ENCODE measurements at regions not wholly inside any gene's neighbourhood (a gene's known extent, or its start where the extent isn't known, plus 50 kb on each side); places are given as distances from the start of the nearest gene placed in this dataset.

GRCh38 chr1:24999426-24999825, 69.3 kb upstream of the RUNX3 start:
- H3K27ac ChIP-seq = no peak overlapping the region
- TF ChIP-seq ZFX (IDR thresholded peaks at IDR 0.05; ENCODE audit: borderline replicate concordance) = no peak
- TF ChIP-seq, protein P1, sequence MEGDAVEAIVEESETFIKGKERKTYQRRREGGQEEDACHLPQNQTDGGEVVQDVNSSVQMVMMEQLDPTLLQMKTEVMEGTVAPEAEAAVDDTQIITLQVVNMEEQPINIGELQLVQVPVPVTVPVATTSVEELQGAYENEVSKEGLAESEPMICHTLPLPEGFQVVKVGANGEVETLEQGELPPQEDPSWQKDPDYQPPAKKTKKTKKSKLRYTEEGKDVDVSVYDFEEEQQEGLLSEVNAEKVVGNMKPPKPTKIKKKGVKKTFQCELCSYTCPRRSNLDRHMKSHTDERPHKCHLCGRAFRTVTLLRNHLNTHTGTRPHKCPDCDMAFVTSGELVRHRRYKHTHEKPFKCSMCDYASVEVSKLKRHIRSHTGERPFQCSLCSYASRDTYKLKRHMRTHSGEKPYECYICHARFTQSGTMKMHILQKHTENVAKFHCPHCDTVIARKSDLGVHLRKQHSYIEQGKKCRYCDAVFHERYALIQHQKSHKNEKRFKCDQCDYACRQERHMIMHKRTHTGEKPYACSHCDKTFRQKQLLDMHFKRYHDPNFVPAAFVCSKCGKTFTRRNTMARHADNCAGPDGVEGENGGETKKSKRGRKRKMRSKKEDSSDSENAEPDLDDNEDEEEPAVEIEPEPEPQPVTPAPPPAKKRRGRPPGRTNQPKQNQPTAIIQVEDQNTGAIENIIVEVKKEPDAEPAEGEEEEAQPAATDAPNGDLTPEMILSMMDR (IDR thresholded peaks at IDR 0.05) = no peak

DNA sequence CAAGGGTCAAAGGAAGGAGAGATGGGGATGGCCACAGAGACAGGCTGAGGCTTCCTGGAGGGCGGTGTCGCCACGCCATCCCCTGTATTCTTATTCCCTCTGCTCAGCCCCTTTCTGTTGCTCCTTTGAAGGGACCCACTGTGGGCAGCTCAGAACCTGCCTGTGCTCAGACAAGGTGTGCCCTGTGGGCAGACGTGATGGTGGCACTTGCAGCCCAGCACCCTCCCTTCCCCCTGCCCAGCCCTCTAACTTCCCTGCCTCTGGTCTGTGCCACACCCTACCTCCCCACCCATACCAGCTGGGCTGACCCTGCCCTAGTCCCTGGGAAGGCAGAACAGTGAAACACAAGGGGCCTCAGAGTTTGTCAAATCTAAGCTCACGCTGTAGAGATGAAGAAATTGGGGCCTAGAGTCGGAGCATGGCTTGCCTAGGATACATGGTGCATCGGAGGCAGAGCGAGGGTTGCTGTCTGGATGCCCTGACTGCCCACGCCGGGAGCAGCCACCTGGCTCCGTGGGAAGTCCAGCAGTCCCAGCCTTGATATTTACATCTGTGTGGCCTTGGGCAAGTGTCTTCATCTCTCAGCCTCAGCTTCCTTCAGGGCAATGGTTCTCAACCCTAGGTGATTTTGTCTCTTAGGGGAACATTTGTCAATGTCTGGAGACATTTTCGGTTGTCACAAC, 68.6 kb upstream of the RUNX3 start:
- H3K27ac ChIP-seq = no peak overlapping the region
- TF ChIP-seq, protein P1 (IDR thresholded peaks at IDR 0.05) = no peak
- TF ChIP-seq ZFX (IDR thresholded peaks at IDR 0.05; ENCODE audit: borderline replicate concordance) = no peak

- H3K27ac ChIP-seq = no peak overlapping the region
- TF ChIP-seq, protein P1 (IDR thresholded peaks at IDR 0.05) = no peak
- TF ChIP-seq ZFX (IDR thresholded peaks at IDR 0.05; ENCODE audit: borderline replicate concordance) = no peak
These were observed 67.2 kb upstream of the RUNX3 start for GRCh38 chr1:24996983-24997893.

- no peak for TF ChIP-seq ZFX (IDR thresholded peaks at IDR 0.05; ENCODE audit: borderline replicate concordance)
- TF ChIP-seq, protein P1 (IDR thresholded peaks at IDR 0.05) = no peak
- H3K27ac ChIP-seq = no peak overlapping the region
These were observed 66.4 kb upstream of the RUNX3 start for GRCh38 chr1:24996456-24996855.

DNA sequence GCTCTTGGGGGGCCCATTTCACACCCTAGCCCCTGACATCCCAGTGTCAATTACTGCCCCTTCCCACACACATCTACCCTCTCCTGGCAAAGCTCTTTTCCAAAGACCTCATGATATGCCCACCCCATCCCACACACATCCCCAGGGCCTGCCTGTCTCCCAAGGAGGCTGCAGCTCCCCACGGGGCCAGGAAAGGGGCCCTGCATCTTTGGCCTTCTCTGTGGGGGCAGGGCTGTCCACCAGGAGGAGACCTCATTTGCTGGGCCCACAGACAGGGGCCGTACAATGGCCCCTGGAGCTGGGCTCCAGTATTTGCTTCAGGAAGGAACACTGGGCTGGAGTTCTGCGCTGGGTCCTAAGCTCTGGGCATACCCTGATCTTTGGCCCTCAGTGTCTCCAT, 65.6 kb upstream of the RUNX3 start:
- H3K27ac ChIP-seq = no peak overlapping the region
- no peak for TF ChIP-seq ZFX (IDR thresholded peaks at IDR 0.05; ENCODE audit: borderline replicate concordance)
- TF ChIP-seq, protein P1 (IDR thresholded peaks at IDR 0.05) = no peak

DNA sequence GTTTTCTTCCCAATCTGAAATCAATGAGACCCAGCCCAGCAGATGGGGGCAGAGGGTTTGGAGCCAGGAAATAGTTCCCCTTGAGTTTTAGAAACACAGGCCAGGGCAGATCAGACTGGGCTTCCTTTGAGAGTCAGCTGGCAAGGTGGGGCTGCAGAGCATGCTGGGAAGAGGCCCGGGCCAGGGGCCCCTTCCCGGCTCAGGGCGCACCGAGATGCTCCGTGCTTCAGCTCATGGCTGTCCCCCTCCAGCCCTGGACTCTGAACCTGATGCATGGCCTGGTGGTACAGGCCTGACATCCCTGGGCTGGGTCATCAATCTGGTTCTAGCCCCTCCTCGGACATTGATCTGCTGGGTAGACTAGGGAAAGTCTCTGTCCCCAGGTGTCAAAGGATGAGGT, 65.1 kb upstream of the RUNX3 start:
- no peak overlapping the region for H3K27ac ChIP-seq
- TF ChIP-seq, protein P1 (IDR thresholded peaks at IDR 0.05) = no peak
